TTC549 (cell line): ENCODE measurements at regions not wholly inside any gene's neighbourhood (a gene's known extent, or its start where the extent isn't known, plus 50 kb on each side); places are given as distances from the start of the nearest gene placed in this dataset.

Experiments used
- FAIRE-seq: peaks from 2 replicates; lab custom pipeline; 2012; peaks lifted over from hg19 to GRCh38; lab: Jason Lieb, UNC

- no peak for FAIRE-seq
Observed at GRCh38 chr1:217089361-217090014, 366.3 kb upstream of the ESRRG start.

- FAIRE-seq = no peak
Observed at GRCh38 chr1:217088521-217089284, 365.5 kb upstream of the ESRRG start.

- no peak for FAIRE-seq
Observed at GRCh38 chr1:217088011-217088410, 364.8 kb upstream of the ESRRG start.

- no peak for FAIRE-seq
Observed at GRCh38 chr1:217079584-217079983, 356.4 kb upstream of the ESRRG start.

- FAIRE-seq = no peak
Observed at GRCh38 chr1:217078959-217079358, 355.7 kb upstream of the ESRRG start.

- FAIRE-seq = no peak
Observed at GRCh38 chr1:217078078-217078690, 355.0 kb upstream of the ESRRG start.

- no peak for FAIRE-seq
Observed at GRCh38 chr1:217077426-217077825, 354.2 kb upstream of the ESRRG start.

GRCh38 chr1:217076902-217077301, 353.7 kb upstream of the ESRRG start:
- no peak for FAIRE-seq

- no peak for FAIRE-seq
Observed at GRCh38 chr1:217072926-217073325, 349.7 kb upstream of the ESRRG start.

GRCh38 chr1:217067642-217068041, 344.4 kb upstream of the ESRRG start:
- no peak for FAIRE-seq

- FAIRE-seq = no peak
Observed at GRCh38 chr1:217066794-217067193, 343.6 kb upstream of the ESRRG start.

- no peak for FAIRE-seq
Observed at GRCh38 chr1:217063172-217063908, 340.1 kb upstream of the ESRRG start.

GRCh38 chr1:217062586-217062985, 339.4 kb upstream of the ESRRG start:
- no peak for FAIRE-seq

- no peak for FAIRE-seq
Observed at GRCh38 chr1:217059401-217059800, 336.2 kb upstream of the ESRRG start.

GRCh38 chr1:217053676-217054075, 330.4 kb upstream of the ESRRG start:
- FAIRE-seq = no peak

- FAIRE-seq = no peak
Observed at GRCh38 chr1:217052626-217053025, 329.4 kb upstream of the ESRRG start.

GRCh38 chr1:217052196-217052595, 329.0 kb upstream of the ESRRG start:
- FAIRE-seq = no peak

GRCh38 chr1:217049721-217050120, 326.5 kb upstream of the ESRRG start:
- FAIRE-seq = no peak

GRCh38 chr1:217049081-217049480, 325.9 kb upstream of the ESRRG start:
- FAIRE-seq = no peak

- no peak for FAIRE-seq
Observed at GRCh38 chr1:217048104-217048707, 325.0 kb upstream of the ESRRG start.

- FAIRE-seq = no peak
Observed at GRCh38 chr1:217040711-217041455, 317.7 kb upstream of the ESRRG start.

- FAIRE-seq = no peak
Observed at GRCh38 chr1:217039926-217040325, 316.7 kb upstream of the ESRRG start.
